ENCODE measurements at regions not wholly inside any gene's neighbourhood (a gene's known extent, or its start where the extent isn't known, plus 50 kb on each side); places are given as distances from the start of the nearest gene placed in this dataset.

- TF ChIP-seq POLR2A (IDR thresholded peaks at IDR 0.05) (no peak), CTCF (IDR thresholded peaks at IDR 0.05) (no peak), POLR2AphosphoS5 (IDR thresholded peaks at IDR 0.05) (no peak)
Measured at GRCh38 chr19:28680111-28680510, 532.8 kb downstream of the UQCRFS1 start.

Measured in sigmoid colon (tissue), 4 donors.